Adrenal gland (tissue), 9 donors: ENCODE measurements at regions not wholly inside any gene's neighbourhood (a gene's known extent, or its start where the extent isn't known, plus 50 kb on each side); places are given as distances from the start of the nearest gene placed in this dataset.

Source experiments
- DNase-seq, 7 donors: peaks; one replicate each; pipeline ENCODE4 v3.0.0-alpha.2; 2019 to 2020
- H3K27ac ChIP-seq, 5 donors: fragments of 200-600 bp; sonication (generic) in 4 of 5; 1 replicate in 3 of 5; 2 replicates in 2 of 5; pipeline versions ENCODE4 v1.5.1 to v1.8.0; 2016 to 2020; ENCODE audit warnings: mild to moderate bottlenecking in 1 of 5
- H3K27me3 ChIP-seq: fragments of 200-600 bp; 2 replicates; pipeline ENCODE4 v1.8.0; 2021
- H3K36me3 ChIP-seq, 2 donors: fragments of 200-600 bp; replicated peaks in 1 of 2; 1 replicate in 1 of 2; 2 replicates in 1 of 2; pipeline versions ENCODE4 v1.5.1 to v1.8.0; 2018 to 2022
- H3K4me1 ChIP-seq, 2 donors: fragments of 200-600 bp; replicated peaks in 1 of 2; 1 replicate in 1 of 2; 2 replicates in 1 of 2; pipeline versions ENCODE4 v1.5.1 to v1.8.0; 2018 to 2021
- H3K4me3 ChIP-seq, 4 donors: fragments of 200-600 bp; sonication (generic) in 3 of 4; one replicate each; pipeline ENCODE4 v1.5.1; 2016 to 2018
- H3K9me3 ChIP-seq, 3 donors: fragments of 200-600 bp; sonication (generic) in 1 of 3; replicated peaks in 1 of 3; 1 replicate in 2 of 3; 2 replicates in 1 of 3; pipeline versions ENCODE4 v1.5.1 to v1.8.0; 2016 to 2021
- POLR2A ChIP-seq, 2 donors: fragments of 450-650 bp; IDR thresholded peaks; one replicate each; pipeline ENCODE4 v1.6.1; 2017; ENCODE audit warnings: antibody characterized with exemption in 2 of 2, mild to moderate bottlenecking in 2 of 2, moderate library complexity in 1 of 2
- WGBS, 4 donors: extraction: QIAGEN DNeasy Blood & Tissue Kit in 2 of 4; methylation state at CpG; one replicate each; pipeline versions ENCODE4 v1.1.5 to v1.1.7; 2013 to 2017; 5-methylcytosine and 5-hydroxymethylcytosine counted together
- intact Hi-C, 2 donors: fragments of 100-400 bp; cut with DNase I; formaldehyde crosslinking; loops; one replicate each; pipeline versions ENCODE4 v1.14.1 to v1.15.0; 2022 to 2023
- TF ChIP-seq, protein P1 (sequence below), 6 experiments: fragments of 450-650 bp in 4 of 6; fragments of 200-600 bp in 2 of 6; sonication (generic) in 1 of 6; IDR thresholded peaks; 1 replicate in 5 of 6; 2 replicates in 1 of 6; pipeline versions ENCODE4 v1.5.1 to v1.8.0; 2016 to 2021; ENCODE audit warnings: antibody characterized with exemption in 6 of 6, mild to moderate bottlenecking in 2 of 6, moderate library complexity in 1 of 6
- donor health status: healthy with polysubstance abuse.
- donor health status: Bipolar disorder and iron deficiency.
- donor health status: DM: yes; HTN: yes; CAD: no.
- donor health status: DM: no; HTN: no; CAD: no.
- donor health status: DM: no; HTN: no; CAD: no.

DNA sequence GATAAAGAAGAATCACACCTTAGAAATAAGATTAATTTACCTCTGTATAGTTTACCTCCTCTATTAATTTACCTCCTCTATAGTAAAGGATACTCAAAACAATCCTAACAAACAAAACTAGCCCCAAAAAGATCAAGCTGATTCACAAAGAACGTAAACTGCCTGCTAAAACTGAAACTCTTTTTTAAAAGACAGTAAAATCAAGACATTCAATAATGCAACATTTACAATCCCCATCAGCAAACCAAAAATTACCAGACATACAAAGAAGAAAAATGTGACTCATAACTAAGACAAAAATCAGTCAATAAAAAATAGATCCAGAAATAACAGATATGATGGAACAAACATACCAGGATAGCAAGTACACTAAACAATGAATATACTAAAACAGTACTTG is 215.7 kb downstream of the ZEB2 start:
- Histone ChIP-seq H3K36me3 (no peaks in the 10 kb centered on the region), H3K4me3 (no peak overlapping the region), H3K9me3 (no peaks in the 10 kb centered on the region), H3K27me3 (no peaks in the 10 kb centered on the region), H3K27ac (no peak overlapping the region), H3K4me1 (no peaks in the 10 kb centered on the region)
- 91 to 98% (median 96%) methylated on average over 1 of the region's 1 CpG for WGBS, 4 donors
- intact Hi-C loops = no loop called here
- TF ChIP-seq POLR2A (IDR thresholded peaks at IDR 0.05) = no peak
- TF ChIP-seq, protein P1, sequence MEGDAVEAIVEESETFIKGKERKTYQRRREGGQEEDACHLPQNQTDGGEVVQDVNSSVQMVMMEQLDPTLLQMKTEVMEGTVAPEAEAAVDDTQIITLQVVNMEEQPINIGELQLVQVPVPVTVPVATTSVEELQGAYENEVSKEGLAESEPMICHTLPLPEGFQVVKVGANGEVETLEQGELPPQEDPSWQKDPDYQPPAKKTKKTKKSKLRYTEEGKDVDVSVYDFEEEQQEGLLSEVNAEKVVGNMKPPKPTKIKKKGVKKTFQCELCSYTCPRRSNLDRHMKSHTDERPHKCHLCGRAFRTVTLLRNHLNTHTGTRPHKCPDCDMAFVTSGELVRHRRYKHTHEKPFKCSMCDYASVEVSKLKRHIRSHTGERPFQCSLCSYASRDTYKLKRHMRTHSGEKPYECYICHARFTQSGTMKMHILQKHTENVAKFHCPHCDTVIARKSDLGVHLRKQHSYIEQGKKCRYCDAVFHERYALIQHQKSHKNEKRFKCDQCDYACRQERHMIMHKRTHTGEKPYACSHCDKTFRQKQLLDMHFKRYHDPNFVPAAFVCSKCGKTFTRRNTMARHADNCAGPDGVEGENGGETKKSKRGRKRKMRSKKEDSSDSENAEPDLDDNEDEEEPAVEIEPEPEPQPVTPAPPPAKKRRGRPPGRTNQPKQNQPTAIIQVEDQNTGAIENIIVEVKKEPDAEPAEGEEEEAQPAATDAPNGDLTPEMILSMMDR (IDR thresholded peaks at IDR 0.05) = no peak
- no peak for DNase-seq

- DNase-seq = no peak
- Histone ChIP-seq H3K4me1 (no peaks in the 10 kb centered on the region), H3K4me3 (no peak overlapping the region), H3K9me3 (no peaks in the 10 kb centered on the region), H3K27ac (no peak overlapping the region), H3K27me3 (no peaks in the 10 kb centered on the region), H3K36me3 (no peaks in the 10 kb centered on the region)
- intact Hi-C loops = no loop called here
- TF ChIP-seq POLR2A (IDR thresholded peaks at IDR 0.05) = no peak
- TF ChIP-seq, protein P1 (IDR thresholded peaks at IDR 0.05) = no peak
- 60 to 73% (median 69%) methylated on average over 2 of the region's 2 CpGs for WGBS, 4 donors
Observed at GRCh38 chr2:144300632-144301031, 219.3 kb downstream of the ZEB2 start.

DNA sequence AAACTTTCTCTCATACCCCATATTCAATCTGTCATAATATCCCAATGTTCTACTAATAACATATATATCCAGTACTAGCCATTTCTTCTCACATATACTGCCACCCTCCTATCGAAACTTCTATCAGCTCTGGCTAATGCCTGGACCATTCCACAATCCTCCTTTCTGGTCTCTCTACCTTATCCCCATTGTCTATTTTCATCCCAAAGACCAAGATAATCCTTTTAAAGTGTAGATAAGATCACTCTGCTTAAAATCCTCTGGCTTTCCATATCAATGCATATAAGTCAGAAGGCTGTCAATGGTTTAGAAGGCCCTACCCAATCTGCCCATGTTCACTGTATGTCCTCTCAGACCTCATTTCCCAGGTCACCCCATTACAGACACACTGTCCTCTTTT is 229.6 kb downstream of the ZEB2 start:
- no peak for DNase-seq
- Histone ChIP-seq H3K27me3 (no peaks in the 10 kb centered on the region), H3K36me3 (no peaks in the 10 kb centered on the region), H3K4me1 (no peaks in the 10 kb centered on the region), H3K4me3 (no peak overlapping the region), H3K9me3 (no peaks in the 10 kb centered on the region), H3K27ac (no peak overlapping the region)
- TF ChIP-seq POLR2A (IDR thresholded peaks at IDR 0.05) = no peak
- TF ChIP-seq, protein P1 (IDR thresholded peaks at IDR 0.05) = no peak
- intact Hi-C loops = no loop called here
- 95 to 96% (median 96%) methylated on average over 1 of the region's 1 CpG for WGBS, 4 donors

DNA sequence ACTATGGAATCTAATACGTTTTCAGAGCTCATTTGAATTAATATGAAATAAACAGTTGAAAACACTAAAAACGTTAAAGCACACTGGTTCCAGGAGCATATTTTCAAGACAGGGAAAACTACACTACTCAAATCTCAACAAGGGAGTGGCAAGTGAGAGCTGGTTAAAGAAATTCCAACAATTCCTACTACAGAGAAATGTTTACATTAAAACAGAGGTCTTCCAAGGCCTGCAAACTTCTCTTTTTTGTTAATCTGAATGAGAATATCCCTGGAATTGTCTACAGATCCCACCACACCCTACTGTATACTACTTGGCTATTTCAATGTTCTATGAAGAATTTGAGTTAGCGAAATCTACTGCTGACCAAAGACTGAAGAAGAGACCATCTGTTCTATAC is 231.5 kb downstream of the ZEB2 start:
- Histone ChIP-seq H3K27ac (no peak overlapping the region), H3K36me3 (no peaks in the 10 kb centered on the region), H3K4me1 (no peaks in the 10 kb centered on the region), H3K27me3 (no peaks in the 10 kb centered on the region), H3K9me3 (no peaks in the 10 kb centered on the region), H3K4me3 (no peak overlapping the region)
- intact Hi-C loops = no loop called here
- no peak for DNase-seq
- 87 to 93% (median 92%) methylated on average over 3 of the region's 3 CpGs for WGBS, 4 donors
- TF ChIP-seq, protein P1 (IDR thresholded peaks at IDR 0.05) = no peak
- no peak for TF ChIP-seq POLR2A (IDR thresholded peaks at IDR 0.05)
